Neural progenitor cell (in vitro differentiated cells): ENCODE measurements at regions not wholly inside any gene's neighbourhood (a gene's known extent, or its start where the extent isn't known, plus 50 kb on each side); places are given as distances from the start of the nearest gene placed in this dataset.
A peak's percentile ranks its signal among the peaks of the same experiment; 100 is the strongest.

ENCODE experiments used
- DNase-seq: peaks from one replicate; pipeline ENCODE4 v3.0.0-alpha.2; 2016; ENCODE audit warnings: low spot score
- H2AFZ ChIP-seq: fragments of 200-600 bp; sonication (generic); replicated peaks from 2 replicates; pipeline ENCODE4 v1.6.1; 2016; ENCODE audit warnings: antibody characterized with exemption
- H3F3A ChIP-seq: fragments of 200-600 bp; sonication (generic); 2 replicates; pipeline ENCODE4 v1.6.1; 2016; ENCODE audit warnings: antibody characterized with exemption, low read depth
- H3K27ac ChIP-seq: fragments of 200-600 bp; sonication (generic); 2 replicates; pipeline ENCODE4 v1.5.1; 2016; ENCODE audit warnings: mild to moderate bottlenecking
- H3K27me3 ChIP-seq: fragments of 200-600 bp; sonication (generic); 2 replicates; pipeline ENCODE4 v1.6.1; 2016; ENCODE audit warnings: mild to moderate bottlenecking, moderate library complexity
- H3K36me3 ChIP-seq: fragments of 200-600 bp; sonication (generic); 2 replicates; pipeline ENCODE4 v1.5.1; 2016
- H3K4me1 ChIP-seq: fragments of 200-600 bp; sonication (generic); 2 replicates; pipeline ENCODE4 v1.6.1; 2016; ENCODE audit warnings: mixed run types
- H3K4me2 ChIP-seq: fragments of 200-600 bp; sonication (generic); 2 replicates; pipeline ENCODE4 v1.6.1; 2016
- H3K4me3 ChIP-seq: fragments of 200-600 bp; sonication (generic); 2 replicates; pipeline ENCODE4 v1.5.1; 2016
- H3K79me2 ChIP-seq: fragments of 200-600 bp; sonication (generic); 2 replicates; pipeline ENCODE4 v1.6.1; 2016; ENCODE audit warnings: low read depth
- H3K9ac ChIP-seq: fragments of 200-600 bp; sonication (generic); 2 replicates; pipeline ENCODE4 v1.6.1; 2016
- H3K9me3 ChIP-seq: fragments of 200-600 bp; sonication (generic); 2 replicates; pipeline ENCODE4 v1.5.1; 2016; ENCODE audit warnings: low read depth
- H4K20me1 ChIP-seq: fragments of 200-600 bp; sonication (generic); 2 replicates; pipeline ENCODE4 v1.6.1; 2016; ENCODE audit warnings: low read depth
- H3K27ac Mint-ChIP-seq: 3 replicates; pipeline ENCODE4 v1.8.0; 2021; ENCODE audit warnings: mixed read lengths
- H3K27me3 Mint-ChIP-seq: 2 replicates; pipeline ENCODE4 v1.8.0; 2022; ENCODE audit warnings: low read depth, mild to moderate bottlenecking, inconsistent platforms, moderate library complexity, mixed read lengths; ENCODE audit not compliant: insufficient read depth
- H3K36me3 Mint-ChIP-seq: 3 replicates; pipeline ENCODE4 v1.8.0; 2021; ENCODE audit warnings: mixed read lengths
- H3K4me1 Mint-ChIP-seq: 3 replicates; pipeline ENCODE4 v1.8.0; 2021; ENCODE audit warnings: mixed read lengths
- H3K4me3 Mint-ChIP-seq: 3 replicates; pipeline ENCODE4 v1.8.0; 2021; ENCODE audit warnings: mild to moderate bottlenecking, moderate library complexity, mixed read lengths
- H3K9me3 Mint-ChIP-seq: 3 replicates; pipeline ENCODE4 v1.8.0; 2020; ENCODE audit warnings: mixed read lengths
- EZH2 ChIP-seq: fragments of 200-600 bp; sonication (generic); IDR thresholded peaks from 2 replicates; pipeline ENCODE4 v1.6.1; 2017; ENCODE audit warnings: antibody characterized with exemption, mild to moderate bottlenecking, moderate library complexity
- EZH2phosphoT487 ChIP-seq: fragments of 200-600 bp; sonication (generic); IDR thresholded peaks from 2 replicates; pipeline ENCODE4 v1.6.1; 2017; ENCODE audit warnings: antibody characterized with exemption
- TF ChIP-seq, protein P1 (sequence below): fragments of 200-600 bp; sonication (generic); IDR thresholded peaks from 2 replicates; pipeline ENCODE4 v1.5.1; 2017; ENCODE audit warnings: antibody characterized with exemption, mild to moderate bottlenecking

DNA sequence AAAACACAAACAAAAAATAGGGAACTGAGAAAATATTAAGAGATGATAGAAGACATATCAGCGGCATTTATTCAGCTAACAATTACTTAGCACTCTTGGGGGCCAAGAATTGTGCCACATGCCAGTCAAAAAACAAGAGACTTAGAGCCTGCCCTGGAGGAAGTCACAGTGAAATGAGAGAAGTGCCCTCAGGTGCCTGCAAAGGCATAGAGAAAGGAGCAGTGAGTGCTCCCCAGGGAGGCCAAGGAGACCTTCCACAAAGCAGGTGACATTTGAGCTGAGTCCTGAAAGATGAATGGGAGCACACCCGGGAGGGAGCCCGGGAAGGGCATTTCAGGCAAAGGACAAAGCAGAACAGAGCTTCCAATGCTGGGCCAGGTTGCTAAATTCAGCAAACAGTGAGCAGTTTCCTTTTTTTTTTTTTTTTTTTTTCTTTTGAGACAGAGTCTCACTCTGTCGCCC, 184.7 kb upstream of the JARID2 start:
- Histone ChIP-seq H3K79me2 (no peaks in the 10 kb centered on the region), H3K4me3 (no peak overlapping the region), H3K27ac (no peak overlapping the region), H3K27me3 (no peaks in the 10 kb centered on the region), H4K20me1 (no peaks in the 10 kb centered on the region), H3K9ac (no peak overlapping the region), H3K4me1 (peaks cover 5% of the 10 kb centered on the region), H2AFZ (no peak overlapping the region), H3F3A (peaks cover 6% of the 10 kb centered on the region), H3K4me2 (no peak overlapping the region), H3K9me3 (no peaks in the 10 kb centered on the region), H3K36me3 (no peaks in the 10 kb centered on the region)
- peaks cover 7% of the 10 kb centered on the region for H3K9me3 Mint-ChIP-seq
- TF ChIP-seq, protein P1, sequence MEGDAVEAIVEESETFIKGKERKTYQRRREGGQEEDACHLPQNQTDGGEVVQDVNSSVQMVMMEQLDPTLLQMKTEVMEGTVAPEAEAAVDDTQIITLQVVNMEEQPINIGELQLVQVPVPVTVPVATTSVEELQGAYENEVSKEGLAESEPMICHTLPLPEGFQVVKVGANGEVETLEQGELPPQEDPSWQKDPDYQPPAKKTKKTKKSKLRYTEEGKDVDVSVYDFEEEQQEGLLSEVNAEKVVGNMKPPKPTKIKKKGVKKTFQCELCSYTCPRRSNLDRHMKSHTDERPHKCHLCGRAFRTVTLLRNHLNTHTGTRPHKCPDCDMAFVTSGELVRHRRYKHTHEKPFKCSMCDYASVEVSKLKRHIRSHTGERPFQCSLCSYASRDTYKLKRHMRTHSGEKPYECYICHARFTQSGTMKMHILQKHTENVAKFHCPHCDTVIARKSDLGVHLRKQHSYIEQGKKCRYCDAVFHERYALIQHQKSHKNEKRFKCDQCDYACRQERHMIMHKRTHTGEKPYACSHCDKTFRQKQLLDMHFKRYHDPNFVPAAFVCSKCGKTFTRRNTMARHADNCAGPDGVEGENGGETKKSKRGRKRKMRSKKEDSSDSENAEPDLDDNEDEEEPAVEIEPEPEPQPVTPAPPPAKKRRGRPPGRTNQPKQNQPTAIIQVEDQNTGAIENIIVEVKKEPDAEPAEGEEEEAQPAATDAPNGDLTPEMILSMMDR: no peak
- TF ChIP-seq EZH2phosphoT487 (no peak), EZH2 (no peak)
- peak; percentile 39 for DNase-seq
- no peaks in the 10 kb centered on the region for H3K36me3 Mint-ChIP-seq
- H3K4me3 Mint-ChIP-seq: no peak overlapping the region
- H3K27ac Mint-ChIP-seq: no peak overlapping the region
- peaks cover 5% of the 10 kb centered on the region for H3K4me1 Mint-ChIP-seq
- H3K27me3 Mint-ChIP-seq: peaks cover 3% of the 10 kb centered on the region

DNA sequence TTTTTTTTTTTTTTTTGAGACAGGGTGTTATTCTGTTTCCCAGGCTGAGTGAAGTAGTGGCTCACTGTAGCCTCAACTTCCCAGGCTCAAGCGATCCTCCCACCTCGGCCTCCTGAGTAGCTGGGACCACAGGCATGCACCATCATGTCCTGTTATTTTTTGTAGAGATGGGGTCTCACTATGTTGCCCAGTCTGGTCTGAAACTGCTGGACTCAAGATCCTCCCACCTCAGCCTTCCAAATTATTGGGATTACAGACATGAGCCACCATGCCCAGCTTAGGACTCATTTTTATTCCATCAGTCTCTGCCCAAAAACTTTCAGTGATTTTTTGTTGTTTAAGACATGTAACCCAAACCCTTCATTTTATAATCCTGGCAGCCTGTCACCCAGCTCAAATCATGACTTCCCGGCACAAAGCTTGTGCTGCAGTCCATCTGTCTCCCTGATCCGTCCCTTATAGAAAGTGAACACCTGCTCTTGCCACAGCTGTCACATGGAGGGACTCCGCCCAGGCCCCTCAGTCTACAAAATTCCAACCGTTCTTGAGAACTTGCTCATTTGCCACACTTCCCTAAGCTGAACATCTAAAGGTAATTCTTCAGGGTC, 183.9 kb upstream of the JARID2 start:
- Histone ChIP-seq H3K27ac (no peak overlapping the region), H3F3A (peaks cover 6% of the 10 kb centered on the region), H3K4me3 (no peak overlapping the region), H3K4me2 (no peak overlapping the region), H3K9me3 (no peaks in the 10 kb centered on the region), H2AFZ (no peak overlapping the region), H4K20me1 (no peaks in the 10 kb centered on the region), H3K27me3 (no peaks in the 10 kb centered on the region), H3K36me3 (no peaks in the 10 kb centered on the region), H3K4me1 (peaks cover 5% of the 10 kb centered on the region), H3K79me2 (no peaks in the 10 kb centered on the region), H3K9ac (no peak overlapping the region)
- no peak for DNase-seq
- TF ChIP-seq EZH2: no peak
- no peak for TF ChIP-seq EZH2phosphoT487
- TF ChIP-seq, protein P1: no peak
- Mint-ChIP-seq H3K27ac (no peak overlapping the region), H3K4me3 (no peak overlapping the region), H3K36me3 (no peaks in the 10 kb centered on the region), H3K9me3 (peaks cover 7% of the 10 kb centered on the region), H3K27me3 (peaks cover 3% of the 10 kb centered on the region), H3K4me1 (peaks cover 5% of the 10 kb centered on the region)

DNA sequence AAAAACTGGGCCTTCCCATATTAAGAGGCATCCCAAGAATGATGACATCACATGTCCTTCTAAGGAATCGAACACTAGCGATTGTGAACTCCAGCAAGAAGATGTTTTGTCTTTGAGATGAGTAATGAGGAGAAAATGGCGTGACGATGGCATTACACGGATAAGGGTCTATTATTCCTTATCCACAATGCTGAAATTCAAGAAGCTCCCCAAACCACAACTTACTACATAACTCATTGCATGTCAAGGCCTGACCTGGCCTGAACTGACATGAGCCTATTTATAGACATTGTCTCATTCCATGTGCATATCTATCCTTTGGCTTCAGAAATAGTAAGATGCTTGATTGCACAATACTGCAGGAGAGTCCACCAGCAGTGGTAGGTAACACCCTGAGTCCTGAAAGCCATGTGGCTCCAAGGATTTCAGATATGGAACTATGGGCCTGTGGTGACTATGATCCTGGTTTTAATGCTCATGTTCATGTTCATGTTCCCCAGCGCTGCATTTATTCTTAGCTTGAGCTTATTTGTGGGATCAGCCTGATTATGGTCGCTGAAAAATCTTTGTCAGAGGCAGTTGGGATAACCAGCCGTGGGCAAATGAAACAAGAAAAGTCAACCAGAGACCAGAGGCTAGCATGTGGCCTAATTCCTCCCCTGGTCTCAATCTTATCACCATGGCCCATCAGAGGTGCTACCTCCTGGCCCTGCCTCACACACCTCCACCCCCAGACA, 183.2 kb upstream of the JARID2 start:
- H3K9ac ChIP-seq: no peak overlapping the region
- peaks cover 6% of the 10 kb centered on the region for H3F3A ChIP-seq
- no peak overlapping the region for H3K4me2 ChIP-seq
- no peak overlapping the region for H3K4me3 ChIP-seq
- H4K20me1 ChIP-seq: no peaks in the 10 kb centered on the region
- H3K27ac ChIP-seq: no peak overlapping the region
- H3K9me3 ChIP-seq: no peaks in the 10 kb centered on the region
- no peak overlapping the region for H3K27ac Mint-ChIP-seq
- no peak overlapping the region for H3K4me3 Mint-ChIP-seq
- H3K4me1 Mint-ChIP-seq: peaks cover 5% of the 10 kb centered on the region
- H3K36me3 ChIP-seq: no peaks in the 10 kb centered on the region
- H3K27me3 ChIP-seq: no peaks in the 10 kb centered on the region
- no peak for DNase-seq
- H3K36me3 Mint-ChIP-seq: no peaks in the 10 kb centered on the region
- H3K4me1 ChIP-seq: peaks cover 5% of the 10 kb centered on the region
- H3K9me3 Mint-ChIP-seq: peaks cover 7% of the 10 kb centered on the region
- H3K27me3 Mint-ChIP-seq: peaks cover 4% of the 10 kb centered on the region
- no peak overlapping the region for H2AFZ ChIP-seq
- TF ChIP-seq EZH2 (no peak), EZH2phosphoT487 (no peak)
- TF ChIP-seq, protein P1: no peak
- no peaks in the 10 kb centered on the region for H3K79me2 ChIP-seq
